ENCODE measurements at regions not wholly inside any gene's neighbourhood (a gene's known extent, or its start where the extent isn't known, plus 50 kb on each side); places are given as distances from the start of the nearest gene placed in this dataset.

DNA sequence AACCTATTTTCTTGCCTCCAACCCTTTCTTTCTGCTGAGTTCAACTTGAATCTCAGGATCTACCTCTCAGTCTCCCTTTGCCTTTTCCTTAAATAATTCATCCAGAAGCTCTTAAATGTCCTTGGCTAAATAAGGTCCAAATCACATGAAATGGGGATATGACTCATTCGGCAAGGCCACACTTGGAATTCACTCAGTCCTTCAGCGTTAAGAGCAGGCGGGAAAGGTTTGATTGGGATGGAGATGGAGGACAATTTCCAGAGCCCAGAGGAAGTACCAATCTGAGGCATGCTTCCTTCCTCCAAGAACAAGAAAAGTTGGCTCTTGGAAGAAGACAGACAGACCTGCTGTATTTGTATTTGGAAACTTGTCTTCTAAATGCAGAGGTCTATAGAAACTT is 128.5 kb downstream of the PROX1 start:
- peaks cover 0 to 13% (median 9%) of the 10 kb centered on the region in 10 experiments; a peak in 13 of 20 replicates for H3K4me1 ChIP-seq
- H4K20me1 ChIP-seq = no peaks in the 10 kb centered on the region

DNA sequence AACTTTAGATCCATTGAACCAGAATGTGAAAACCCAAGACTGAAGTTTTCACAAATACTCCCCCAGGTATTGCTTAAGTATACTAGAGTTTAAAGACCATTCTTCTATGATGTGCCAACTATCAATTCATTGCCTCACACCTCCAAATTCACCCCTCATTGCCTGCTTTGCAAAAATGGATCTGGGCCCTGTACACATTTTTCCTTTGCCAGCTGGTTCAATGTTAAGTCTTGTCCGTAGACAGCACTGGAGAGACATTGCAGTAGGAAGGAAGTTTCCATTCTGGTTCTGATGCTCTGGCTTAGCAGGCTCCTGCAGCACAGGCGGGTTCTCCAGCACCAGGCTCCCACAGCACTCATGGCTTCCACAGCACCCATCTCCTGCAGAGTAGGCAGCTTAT is 130.0 kb downstream of the PROX1 start:
- H3K9me3 ChIP-seq (replicated peaks in 1 of 11) = peaks cover 21 to 31% (median 26%) of the 10 kb centered on the region in 11 experiments
- no peak overlapping the region; a peak in 1 of 20 replicates for H3K4me3 ChIP-seq
- TF ChIP-seq Cebpa-rat (IDR thresholded peaks at IDR 0.05) = no peak
- H3K36me3 ChIP-seq = peaks cover 0 to 6% (median 0%) of the 10 kb centered on the region in 11 experiments; a peak in 1 of 22 replicates
- H3K27ac ChIP-seq = no peak overlapping the region
- no peaks in the 10 kb centered on the region for H4K20me1 ChIP-seq
- H3K9ac ChIP-seq = no peak overlapping the region
- no peaks in the 10 kb centered on the region for H3K27me3 ChIP-seq
- H3K4me1 ChIP-seq = peaks cover 0 to 14% (median 9%) of the 10 kb centered on the region in 10 experiments; a peak in 13 of 20 replicates
- H3K4me2 ChIP-seq = no peak overlapping the region

More for the DNA sequence above, 128.5 kb downstream of the PROX1 start:
- no peak overlapping the region for H3K4me2 ChIP-seq
- H3K9ac ChIP-seq = no peak overlapping the region
- H3K36me3 ChIP-seq = peaks cover 0 to 6% (median 0%) of the 10 kb centered on the region in 11 experiments; a peak in 1 of 22 replicates
- H3K9me3 ChIP-seq (replicated peaks in 1 of 11) = peaks cover 21 to 31% (median 26%) of the 10 kb centered on the region in 11 experiments
- H3K27ac ChIP-seq = no peak overlapping the region
- TF ChIP-seq Cebpa-rat (IDR thresholded peaks at IDR 0.05) = no peak
- no peaks in the 10 kb centered on the region for H3K27me3 ChIP-seq
- no peak overlapping the region for H3K4me3 ChIP-seq

DNA sequence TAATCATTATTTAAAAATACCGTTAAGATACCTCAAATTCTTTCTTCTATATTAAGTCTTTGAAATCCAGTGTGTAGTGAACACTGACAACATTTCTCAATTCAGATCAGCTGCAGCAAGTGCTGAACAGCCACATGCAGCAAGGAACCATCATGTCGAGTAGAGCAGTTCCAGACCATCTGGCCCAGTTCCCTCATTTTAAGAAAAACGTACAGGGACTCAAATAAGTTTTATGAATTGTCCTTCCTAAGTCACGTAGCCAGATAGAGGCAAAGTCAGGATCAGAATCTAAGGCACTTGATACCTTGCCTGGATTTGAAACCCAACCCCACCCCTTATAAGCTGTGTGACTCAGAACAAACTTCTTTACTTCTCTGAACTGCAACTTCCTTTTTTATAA is 132.4 kb downstream of the PROX1 start:
- Histone ChIP-seq H3K36me3 (peaks cover 0 to 6% (median 0%) of the 10 kb centered on the region in 11 experiments; a peak in 1 of 22 replicates), H4K20me1 (no peaks in the 10 kb centered on the region), H3K9me3 (replicated peaks in 1 of 11) (peaks cover 21 to 31% (median 26%) of the 10 kb centered on the region in 11 experiments), H3K4me1 (peaks cover 0 to 19% (median 15%) of the 10 kb centered on the region in 10 experiments; a peak in 13 of 20 replicates), H3K4me3 (no peak overlapping the region), H3K27ac (no peak overlapping the region), H3K27me3 (no peaks in the 10 kb centered on the region), H3K4me2 (peak overlapping the region in 4 of 11 experiments; percentile 26 to 58 (median 44); a peak in 4 of 22 replicates), H3K9ac (no peak overlapping the region)
- no peak for TF ChIP-seq Cebpa-rat (IDR thresholded peaks at IDR 0.05)

DNA sequence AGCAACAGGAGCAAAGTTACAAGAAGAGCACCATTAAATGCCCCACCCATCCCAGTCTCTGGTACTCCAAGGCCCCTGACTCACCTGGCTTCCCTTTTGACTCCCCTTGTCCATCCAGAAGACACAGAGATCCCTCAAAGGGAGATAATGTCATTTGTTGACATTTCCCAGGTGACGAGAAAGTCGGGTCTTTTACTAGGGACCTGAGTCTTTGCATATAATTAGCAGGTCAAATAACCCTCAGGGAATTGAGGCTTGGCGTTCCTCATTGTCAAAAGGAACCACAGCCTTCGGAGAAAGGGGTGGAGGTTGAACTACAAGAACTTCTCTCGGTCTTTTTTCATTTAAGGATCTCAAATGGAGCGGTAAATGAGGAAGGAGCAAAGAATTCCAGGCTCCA is 133.2 kb downstream of the PROX1 start:
- Histone ChIP-seq H3K4me1 (peaks cover 0 to 21% (median 16%) of the 10 kb centered on the region in 10 experiments; a peak in 13 of 20 replicates), H3K36me3 (peaks cover 0 to 6% (median 0%) of the 10 kb centered on the region in 11 experiments; a peak in 1 of 22 replicates), H3K27ac (no peak overlapping the region), H3K27me3 (no peaks in the 10 kb centered on the region), H3K4me3 (no peak overlapping the region), H3K9ac (no peak overlapping the region), H3K4me2 (peak overlapping the region in 7 of 11 experiments; percentile 13 to 58 (median 39); a peak in 11 of 22 replicates), H4K20me1 (no peaks in the 10 kb centered on the region), H3K9me3 (replicated peaks in 1 of 11) (peaks cover 21 to 31% (median 26%) of the 10 kb centered on the region in 11 experiments)
- TF ChIP-seq Cebpa-rat (IDR thresholded peaks at IDR 0.05) = no peak

DNA sequence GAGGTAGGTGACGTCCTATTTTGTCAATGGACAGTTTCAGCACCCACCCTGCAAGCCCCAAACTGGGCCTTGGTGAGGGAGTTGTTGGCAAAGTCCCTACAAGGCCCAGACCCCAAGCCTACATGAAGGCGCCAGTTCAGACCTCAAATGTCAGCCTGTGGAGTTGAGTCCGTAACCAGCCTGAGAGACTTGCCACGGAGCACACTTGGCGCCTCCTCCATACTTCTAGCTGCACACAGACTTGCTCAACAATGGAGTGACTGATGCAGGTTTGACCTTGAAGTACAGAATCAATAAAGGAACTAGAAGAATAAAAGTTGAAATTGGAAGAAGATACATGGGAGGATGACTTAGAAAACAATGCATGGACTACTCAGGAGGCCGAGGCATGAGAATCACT is 134.3 kb downstream of the PROX1 start:
- no peak for TF ChIP-seq Cebpa-rat (IDR thresholded peaks at IDR 0.05)

DNA sequence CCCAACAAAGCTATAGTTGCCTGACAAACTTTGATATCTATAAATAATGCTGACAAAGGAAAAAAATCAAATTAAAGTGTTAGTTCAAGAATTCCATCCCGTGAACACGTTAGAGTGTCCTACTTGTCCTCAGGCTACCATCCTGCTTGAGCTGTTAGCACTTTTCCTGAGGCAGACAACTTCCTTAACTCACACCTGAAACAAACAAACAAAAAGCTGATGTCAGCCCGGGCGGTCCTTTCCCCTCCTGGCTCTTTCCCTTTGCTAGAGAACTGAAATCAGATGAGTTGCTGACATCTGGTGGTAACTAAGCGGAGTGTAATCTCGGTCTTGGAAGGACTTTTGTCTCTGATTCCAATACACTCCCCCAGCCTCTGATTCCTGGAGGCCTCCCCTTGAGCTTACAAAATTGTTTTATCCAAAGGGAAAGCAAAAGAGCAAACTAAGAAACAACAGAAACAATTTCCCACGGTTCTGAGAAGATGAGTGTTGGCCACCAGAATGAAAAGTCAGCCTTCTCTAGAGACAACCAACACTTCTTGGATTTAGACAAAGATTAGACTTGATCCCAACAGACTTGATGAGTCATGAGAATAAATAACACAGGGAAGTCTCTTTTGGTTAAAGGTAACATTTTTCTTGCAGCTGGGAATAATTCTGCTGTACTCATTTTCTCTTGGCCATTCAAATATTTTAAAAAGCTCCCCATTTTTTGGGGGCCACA is 135.4 kb downstream of the PROX1 start:
- Histone ChIP-seq H3K27ac (no peak overlapping the region), H3K36me3 (0 out of 22 replicates have a peak, but pooled peaks cover 0 to 1% (median 0%) of the 10 kb centered on the region in 11 experiments), H3K4me2 (peak overlapping the region in 2 of 11 experiments; percentile 44 to 65; a peak in 3 of 22 replicates)

More for the DNA sequence above, 134.3 kb downstream of the PROX1 start:
- H3K27ac ChIP-seq = no peak overlapping the region
- no peak overlapping the region for H3K4me2 ChIP-seq
- H3K4me3 ChIP-seq = no peak overlapping the region
- peaks cover 0 to 21% (median 16%) of the 10 kb centered on the region in 10 experiments; a peak in 13 of 20 replicates for H3K4me1 ChIP-seq
- H3K27me3 ChIP-seq = no peaks in the 10 kb centered on the region
- H3K9me3 ChIP-seq (replicated peaks in 1 of 11) = peaks cover 19 to 25% (median 20%) of the 10 kb centered on the region in 11 experiments
- H3K36me3 ChIP-seq = peaks cover 0 to 6% (median 0%) of the 10 kb centered on the region in 11 experiments; a peak in 1 of 22 replicates
- no peak overlapping the region for H3K9ac ChIP-seq
- no peaks in the 10 kb centered on the region for H4K20me1 ChIP-seq

DNA sequence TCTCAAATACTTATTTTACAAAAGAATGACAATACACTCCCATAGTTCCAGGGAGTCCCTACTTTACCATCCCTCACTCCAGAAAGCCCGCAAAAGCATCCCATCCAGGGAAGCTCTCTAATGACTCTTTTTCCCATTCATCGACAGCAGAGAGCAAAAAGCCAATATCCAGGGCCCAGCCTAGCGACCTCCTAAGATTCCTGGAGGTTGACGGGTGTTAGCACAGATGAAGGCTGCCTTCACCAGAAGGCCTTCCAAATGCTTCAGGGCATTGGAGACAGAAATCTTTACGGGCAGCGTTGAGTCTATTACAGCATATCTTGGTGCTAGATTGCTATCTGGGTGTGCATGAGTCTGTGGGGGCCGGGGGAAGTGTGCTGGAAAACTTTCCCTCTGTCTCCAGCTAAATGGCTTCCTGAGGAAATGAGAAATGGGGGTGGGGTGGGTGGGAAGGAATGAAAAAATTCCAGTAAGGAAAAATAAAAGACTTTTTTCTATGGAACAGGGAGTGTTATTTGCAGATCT is 136.6 kb downstream of the PROX1 start:
- no peak for TF ChIP-seq Cebpa-rat (IDR thresholded peaks at IDR 0.05)

More for the DNA sequence above, 135.4 kb downstream of the PROX1 start:
- H3K4me1 ChIP-seq = peaks cover 0 to 21% (median 16%) of the 10 kb centered on the region in 10 experiments; a peak in 13 of 20 replicates
- no peaks in the 10 kb centered on the region for H3K27me3 ChIP-seq
- H4K20me1 ChIP-seq = no peaks in the 10 kb centered on the region
- TF ChIP-seq Cebpa-rat (IDR thresholded peaks at IDR 0.05) = no peak
- no peak overlapping the region for H3K4me3 ChIP-seq
- H3K9ac ChIP-seq = no peak overlapping the region
- peaks cover 8 to 14% (median 9%) of the 10 kb centered on the region in 11 experiments for H3K9me3 ChIP-seq (replicated peaks in 1 of 11)

DNA sequence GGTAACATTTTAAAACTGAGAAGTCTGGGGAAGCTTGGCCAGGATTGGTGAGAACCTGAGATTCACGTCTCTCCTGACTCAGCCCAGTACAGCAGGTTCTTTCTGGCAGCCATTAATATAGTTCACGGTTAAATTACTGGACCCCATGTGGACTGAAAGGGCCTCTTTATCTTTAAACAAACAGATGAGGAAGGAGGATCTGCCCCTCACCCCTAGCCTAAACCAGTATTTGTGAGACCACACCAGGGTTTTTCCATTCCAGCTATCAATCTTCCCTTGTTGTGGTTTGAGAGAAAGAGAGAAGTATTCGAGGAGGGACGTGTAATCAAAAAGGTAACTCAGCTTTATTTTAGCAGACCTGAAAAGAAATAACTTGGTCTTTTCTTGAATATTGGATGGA is 137.1 kb downstream of the PROX1 start:
- Histone ChIP-seq H3K4me1 (peaks cover 5 to 29% (median 25%) of the 10 kb centered on the region in 10 experiments; a peak in 19 of 20 replicates), H3K9me3 (replicated peaks in 1 of 11) (no peaks in the 10 kb centered on the region), H3K27ac (no peak overlapping the region), H3K27me3 (no peaks in the 10 kb centered on the region), H3K4me3 (no peak overlapping the region), H3K36me3 (no peaks in the 10 kb centered on the region), H4K20me1 (no peaks in the 10 kb centered on the region), H3K9ac (no peak overlapping the region), H3K4me2 (peak overlapping the region in 7 of 11 experiments; percentile 22 to 42 (median 25); a peak in 8 of 22 replicates)
- TF ChIP-seq Cebpa-rat (IDR thresholded peaks at IDR 0.05) = no peak

More for the DNA sequence above, 136.6 kb downstream of the PROX1 start:
- no peak overlapping the region for H3K4me3 ChIP-seq
- H3K27ac ChIP-seq = no peak overlapping the region
- peaks cover 3 to 25% (median 20%) of the 10 kb centered on the region in 10 experiments; a peak in 19 of 20 replicates for H3K4me1 ChIP-seq
- no peaks in the 10 kb centered on the region for H3K27me3 ChIP-seq
- peaks cover 0 to 3% (median 0%) of the 10 kb centered on the region in 11 experiments; a peak in 3 of 22 replicates for H3K9me3 ChIP-seq (replicated peaks in 1 of 11)
- no peak overlapping the region for H3K9ac ChIP-seq
- no peaks in the 10 kb centered on the region for H4K20me1 ChIP-seq
- no peak overlapping the region for H3K4me2 ChIP-seq
- H3K36me3 ChIP-seq = no peaks in the 10 kb centered on the region

DNA sequence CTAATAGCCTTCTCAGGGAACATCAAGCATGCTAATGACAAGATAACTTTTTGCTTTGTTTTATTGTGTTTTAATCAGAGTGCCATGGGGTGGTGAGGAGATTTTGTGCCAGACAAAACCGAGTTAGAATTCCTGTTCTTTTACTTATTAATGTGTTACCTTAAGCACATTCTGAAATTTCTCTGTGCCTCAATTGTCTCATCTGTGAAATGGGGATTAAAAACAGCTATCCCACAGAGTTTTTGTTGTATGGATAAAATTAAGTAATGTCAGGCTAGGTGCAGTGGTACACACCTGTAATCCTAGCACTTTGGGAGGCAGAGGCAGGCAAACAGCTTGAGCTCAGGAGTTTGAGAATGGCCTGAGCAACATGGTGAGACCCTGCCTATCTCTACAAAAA is 138.0 kb downstream of the PROX1 start:
- H3K27ac ChIP-seq = no peak overlapping the region
- no peak overlapping the region for H3K9ac ChIP-seq
- no peaks in the 10 kb centered on the region for H3K9me3 ChIP-seq (replicated peaks in 1 of 11)
- H3K4me1 ChIP-seq = peaks cover 5 to 22% (median 19%) of the 10 kb centered on the region in 10 experiments
- TF ChIP-seq Cebpa-rat (IDR thresholded peaks at IDR 0.05) = no peak
- no peaks in the 10 kb centered on the region for H3K36me3 ChIP-seq
- H3K4me3 ChIP-seq = no peak overlapping the region
- H3K4me2 ChIP-seq = no peak overlapping the region
- no peaks in the 10 kb centered on the region for H3K27me3 ChIP-seq
- no peaks in the 10 kb centered on the region for H4K20me1 ChIP-seq
